SW 1271 (cell line): ENCODE measurements at regions not wholly inside any gene's neighbourhood (a gene's known extent, or its start where the extent isn't known, plus 50 kb on each side); places are given as distances from the start of the nearest gene placed in this dataset.
"Not testable (repeated sequence)": the region's sequence is repeated elsewhere in the genome, so short reads cannot be mapped to it uniquely, and the experiment has no call there.

ENCODE experiments used
- DNase-seq, 2 experiments: peaks; one replicate each; lab custom pipeline; 2025; lab: John Stamatoyannopoulos, UW

DNA sequence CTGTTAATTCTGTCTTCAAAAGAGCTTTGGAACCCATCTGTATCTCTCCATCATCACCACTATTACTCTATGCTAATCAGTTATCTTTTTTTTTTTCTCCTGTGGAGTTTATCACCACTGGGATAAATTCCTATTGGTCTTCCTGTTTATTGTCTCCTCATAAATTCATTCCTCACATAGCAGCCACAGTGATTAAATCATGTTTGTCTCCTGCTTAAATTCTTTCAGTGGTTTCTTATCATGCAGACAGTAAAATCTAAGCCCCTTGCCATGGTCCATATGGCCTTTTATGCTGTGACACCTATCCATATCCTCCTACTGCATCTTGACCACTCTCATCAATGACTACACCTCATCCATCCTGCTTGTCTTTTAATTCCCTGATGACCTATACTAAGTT, 239.8 kb upstream of the ZEB2 start:
- DNase-seq: no peak

DNA sequence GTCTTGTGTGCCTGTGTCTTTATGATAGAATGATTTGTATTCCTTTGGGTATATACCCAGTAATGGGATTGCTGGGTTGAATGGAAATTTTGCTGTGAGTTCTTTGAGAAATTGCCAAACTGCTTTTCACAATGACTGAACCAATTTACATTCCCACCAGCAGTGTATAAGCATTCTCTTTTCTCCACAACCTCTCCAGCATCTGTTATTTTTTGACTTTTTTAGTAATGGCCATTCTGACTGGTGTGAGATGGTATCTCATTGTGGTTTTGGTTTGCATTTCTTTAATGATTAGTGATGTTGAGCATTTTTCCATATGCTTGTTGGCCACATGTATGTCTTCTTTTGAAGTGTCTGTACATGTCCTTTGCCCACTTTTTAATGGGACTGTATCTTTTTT, 238.3 kb upstream of the ZEB2 start:
- DNase-seq: not testable (repeated sequence)

GRCh38 chr2:144753416-144753815, 233.5 kb upstream of the ZEB2 start:
- no peak for DNase-seq

DNA sequence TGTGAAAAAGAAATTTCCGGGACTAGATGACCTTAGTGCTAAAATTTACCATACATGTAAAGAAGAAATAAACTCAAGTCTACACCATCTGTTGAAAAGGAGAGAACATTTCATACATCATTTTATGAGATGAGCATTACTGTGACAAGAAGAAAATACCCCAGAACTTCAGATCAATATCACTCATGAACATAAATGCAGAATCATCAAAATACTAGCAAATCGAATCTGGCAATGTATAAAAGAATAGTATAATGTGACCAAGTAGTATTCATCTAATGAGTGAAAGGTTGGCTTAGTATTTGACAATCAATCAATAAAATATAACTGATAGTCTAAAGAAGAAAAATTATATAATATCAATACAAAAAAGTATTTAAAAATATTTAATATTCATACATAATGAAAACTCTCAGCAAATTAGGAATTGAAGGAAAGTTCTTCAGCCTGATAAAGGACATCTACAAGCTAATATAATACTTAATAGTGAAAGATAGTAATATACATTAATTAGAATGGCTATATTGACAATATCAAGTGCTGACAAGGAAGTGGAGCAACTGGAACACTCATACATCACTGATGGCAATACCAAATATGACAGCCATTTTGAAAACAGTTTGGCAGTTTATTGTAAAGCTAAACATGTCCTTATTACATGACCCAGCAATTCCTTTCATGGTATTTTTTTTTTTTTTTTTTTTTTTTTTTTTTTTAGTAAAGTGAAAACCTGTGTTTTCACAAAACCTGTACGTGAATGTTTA, 231.4 kb upstream of the ZEB2 start:
- no peak for DNase-seq

- DNase-seq: no peak
Observed at GRCh38 chr2:144749188-144749587, 229.3 kb upstream of the ZEB2 start.

- DNase-seq: no peak
Observed at GRCh38 chr2:144748443-144748842, 228.5 kb upstream of the ZEB2 start.

DNA sequence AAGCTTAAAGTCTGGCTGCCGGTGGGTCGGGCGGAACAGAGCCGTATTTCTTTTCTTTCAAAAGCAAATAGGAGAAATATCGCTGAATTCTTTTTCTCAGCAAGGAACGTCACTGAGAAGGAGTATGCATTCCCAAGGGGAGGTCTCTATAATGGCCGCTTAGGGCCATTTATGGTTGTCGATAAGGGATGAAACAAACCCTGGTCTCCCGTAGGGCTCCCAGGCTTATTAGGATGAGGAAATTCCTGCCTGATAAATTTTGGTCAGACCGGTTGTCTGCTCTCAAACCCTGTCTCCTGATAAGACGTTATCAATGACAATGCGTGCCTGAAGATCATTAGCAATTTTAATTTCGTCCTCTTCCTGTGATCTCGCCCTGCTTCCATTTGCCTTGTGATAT, 227.7 kb upstream of the ZEB2 start:
- no peak for DNase-seq

DNA sequence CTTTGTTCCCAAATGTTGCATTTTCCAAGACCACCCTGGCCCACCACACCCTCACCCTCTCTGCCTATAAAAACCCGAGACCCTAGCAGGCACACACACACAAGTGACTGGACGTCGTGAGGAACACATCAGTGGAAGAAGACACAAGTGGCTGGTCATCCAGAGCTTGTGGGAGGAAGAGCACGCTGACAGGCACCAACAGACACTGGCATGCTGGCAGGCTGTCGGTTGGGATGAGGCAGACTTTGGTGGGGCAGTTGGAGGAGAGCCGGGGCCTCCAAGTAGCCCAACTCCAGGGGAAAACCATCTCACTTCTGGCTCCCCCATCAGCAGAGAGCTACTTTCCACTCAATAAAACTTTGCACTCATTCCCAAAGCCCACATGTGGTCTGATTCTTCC, 225.5 kb upstream of the ZEB2 start:
- DNase-seq: no peak

GRCh38 chr2:144738749-144739148, 218.8 kb upstream of the ZEB2 start:
- no peak for DNase-seq

DNA sequence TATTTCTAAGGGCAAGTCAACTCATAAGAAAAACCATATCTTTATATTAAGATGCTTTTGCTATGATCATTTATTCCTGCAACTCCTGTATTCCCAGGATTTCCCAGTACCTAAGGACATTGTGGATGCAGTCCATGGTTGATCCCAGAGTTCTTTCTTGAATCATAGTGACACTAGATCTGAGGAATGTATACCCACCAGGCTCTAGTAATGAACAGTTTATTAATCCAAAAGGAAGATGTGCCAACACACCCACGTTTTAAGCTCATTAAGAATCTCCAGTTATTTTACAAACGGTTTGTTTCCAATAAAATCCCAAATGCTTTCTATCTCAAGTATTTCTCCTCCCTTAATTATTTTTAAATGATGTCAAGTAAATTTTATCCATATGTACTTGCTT, 210.8 kb upstream of the ZEB2 start:
- DNase-seq: no peak

- not testable (repeated sequence) for DNase-seq
Observed at GRCh38 chr2:144724460-144724859, 204.5 kb upstream of the ZEB2 start.

GRCh38 chr2:144718376-144718775, 198.5 kb upstream of the ZEB2 start:
- DNase-seq: no peak

DNA sequence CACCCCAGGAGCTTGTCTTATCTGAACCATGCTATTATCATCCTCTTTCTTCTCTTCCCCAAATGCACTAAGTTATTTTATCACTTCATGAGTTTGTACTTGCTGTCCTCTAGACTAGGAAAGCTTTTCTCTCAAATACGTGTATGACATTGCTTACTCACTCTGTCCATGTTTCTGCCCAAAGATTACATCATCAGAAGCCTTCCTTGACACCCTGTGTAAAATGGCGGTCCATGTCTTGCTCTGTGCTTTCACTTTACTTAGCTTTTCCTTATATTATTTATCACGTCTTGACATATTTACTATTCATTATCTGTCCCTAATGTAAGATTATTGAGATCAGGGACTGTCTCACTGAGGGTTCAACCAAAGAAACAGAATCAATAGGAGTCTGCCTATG, 196.1 kb upstream of the ZEB2 start:
- DNase-seq: no peak

GRCh38 chr2:144713410-144713809, 193.5 kb upstream of the ZEB2 start:
- DNase-seq: no peak

DNA sequence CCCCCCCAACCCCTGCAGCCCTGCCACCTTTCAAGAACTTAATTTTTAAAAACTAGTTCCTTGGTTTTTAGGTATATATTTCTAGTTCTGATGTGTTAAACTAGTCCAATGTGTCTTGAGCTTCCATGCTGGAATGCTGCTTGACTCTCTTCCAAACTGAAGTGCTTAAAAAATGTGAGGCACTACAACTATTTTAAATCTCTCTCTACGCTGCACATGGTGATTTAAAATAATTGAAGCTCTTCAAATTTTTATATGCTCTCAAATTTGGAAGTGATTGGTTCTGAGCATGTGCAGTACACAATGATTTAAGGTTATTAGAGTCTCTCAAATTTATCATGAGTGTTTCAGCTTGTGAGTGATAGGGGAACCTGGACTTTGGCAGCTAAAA, 192.6 kb upstream of the ZEB2 start:
- no peak for DNase-seq

DNA sequence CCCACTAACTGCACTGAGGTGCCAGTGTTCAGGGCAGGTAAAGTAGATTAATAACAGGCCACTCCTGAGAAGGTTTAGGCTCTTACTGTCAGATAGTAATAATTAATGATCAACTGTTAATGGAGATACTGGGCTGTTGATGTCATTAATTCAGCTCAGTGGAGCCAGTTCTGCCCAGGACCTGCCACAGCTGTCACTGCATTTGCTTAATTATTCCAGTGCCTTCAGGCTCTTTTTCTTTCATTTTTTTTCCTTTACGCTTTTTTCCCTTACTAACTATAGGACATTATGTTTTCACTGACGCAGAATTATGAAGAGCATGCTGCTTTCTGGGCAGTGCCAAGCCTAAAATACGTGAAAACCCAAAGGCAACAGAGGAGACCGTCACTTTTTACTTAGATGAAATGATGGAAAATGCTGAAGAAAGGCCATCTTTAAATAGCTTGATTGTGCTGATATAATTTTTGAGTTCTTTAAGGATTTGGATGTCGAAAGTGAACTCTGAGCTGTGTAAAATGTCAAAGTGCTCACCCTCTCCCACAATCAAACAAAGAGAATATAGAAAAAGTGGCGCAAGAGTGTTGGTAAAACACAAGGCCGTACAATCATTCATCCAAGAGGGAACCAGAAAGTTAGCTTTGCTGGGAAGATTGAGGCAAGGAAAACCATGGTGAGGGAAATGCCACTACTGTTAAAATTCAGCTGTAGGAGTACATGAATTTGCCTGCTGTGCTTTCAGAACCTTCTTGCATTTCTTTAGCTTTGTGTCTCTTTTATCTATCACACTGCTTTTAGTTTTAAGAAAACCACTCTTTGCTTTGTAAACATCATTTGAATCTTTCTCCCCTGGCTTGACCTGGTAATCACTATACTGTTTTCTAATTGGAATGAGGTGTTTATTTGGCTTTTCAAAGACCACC, 192.0 kb upstream of the ZEB2 start:
- no peak for DNase-seq

DNA sequence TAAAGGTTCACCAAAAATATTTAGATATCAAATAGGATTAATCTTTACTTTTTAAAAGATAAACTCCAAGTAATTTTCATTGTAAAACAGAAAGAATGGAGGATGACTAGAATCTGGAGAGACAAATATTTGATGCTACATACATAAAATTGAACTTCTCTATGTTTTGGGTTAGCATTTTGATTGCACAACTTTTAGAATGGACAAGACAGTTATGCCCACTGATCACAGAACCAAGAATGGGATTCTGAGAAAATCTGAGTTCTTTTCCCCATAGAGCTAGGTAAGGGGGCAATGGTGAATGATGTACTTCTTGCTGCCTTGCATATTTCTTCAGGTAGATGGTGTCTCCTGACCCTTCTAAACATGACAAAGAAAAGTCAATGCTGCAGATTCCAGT, 191.2 kb upstream of the ZEB2 start:
- DNase-seq: no peak

DNA sequence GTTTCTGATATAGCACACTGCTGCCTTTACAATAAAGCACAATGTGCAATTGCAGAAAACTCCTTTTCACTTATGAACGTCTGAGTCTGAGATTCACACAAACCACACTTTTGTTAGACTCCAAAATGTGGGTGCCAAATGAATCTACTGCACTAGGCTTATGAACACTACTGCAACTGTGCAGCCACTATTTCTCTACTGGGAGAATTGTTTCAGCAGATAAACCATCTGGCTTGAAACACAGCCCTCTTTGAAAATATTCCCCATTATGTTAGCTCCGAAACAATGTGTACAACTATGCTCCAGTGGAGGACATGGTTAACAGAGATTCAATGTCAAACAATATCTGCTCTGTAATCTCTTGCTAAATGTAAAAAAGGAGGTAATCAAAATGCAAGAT, 188.7 kb upstream of the ZEB2 start:
- no peak for DNase-seq

- no peak for DNase-seq
Observed at GRCh38 chr2:144707736-144708326, 187.9 kb upstream of the ZEB2 start.

- no peak for DNase-seq
Observed at GRCh38 chr2:144706647-144707046, 186.7 kb upstream of the ZEB2 start.

- no peak for DNase-seq
Observed at GRCh38 chr2:144705328-144706245, 185.7 kb upstream of the ZEB2 start.

DNA sequence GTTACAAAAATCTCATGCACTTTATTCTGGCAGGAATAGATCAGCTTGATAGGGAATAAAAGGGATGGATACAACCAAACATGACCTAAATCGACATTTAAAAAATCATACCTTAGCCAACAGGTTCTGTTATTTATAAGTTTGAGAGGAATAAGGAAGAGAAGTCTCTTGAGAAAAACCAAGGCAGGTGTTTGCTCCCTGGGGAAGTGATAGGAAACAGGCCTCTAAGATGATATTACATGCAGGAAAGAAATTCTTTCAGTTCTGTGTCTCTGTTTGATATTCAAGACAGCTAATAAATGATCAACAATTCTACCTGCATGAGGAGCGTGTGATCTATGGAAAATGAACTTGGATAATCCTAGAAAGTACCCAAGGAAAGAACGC, 184.8 kb upstream of the ZEB2 start:
- DNase-seq: no peak
